Fibroblast of upper back skin (primary cell): ENCODE measurements at regions not wholly inside any gene's neighbourhood (a gene's known extent, or its start where the extent isn't known, plus 50 kb on each side); places are given as distances from the start of the nearest gene placed in this dataset.
A peak's percentile ranks its signal among the peaks of the same experiment; 100 is the strongest.
"Not testable (repeated sequence)": the region's sequence is repeated elsewhere in the genome, so short reads cannot be mapped to it uniquely, and the experiment has no call there.

Experiments used
- DNase-seq: peaks from one replicate; pipeline ENCODE4 v3.0.0-alpha.2; 2013

DNA sequence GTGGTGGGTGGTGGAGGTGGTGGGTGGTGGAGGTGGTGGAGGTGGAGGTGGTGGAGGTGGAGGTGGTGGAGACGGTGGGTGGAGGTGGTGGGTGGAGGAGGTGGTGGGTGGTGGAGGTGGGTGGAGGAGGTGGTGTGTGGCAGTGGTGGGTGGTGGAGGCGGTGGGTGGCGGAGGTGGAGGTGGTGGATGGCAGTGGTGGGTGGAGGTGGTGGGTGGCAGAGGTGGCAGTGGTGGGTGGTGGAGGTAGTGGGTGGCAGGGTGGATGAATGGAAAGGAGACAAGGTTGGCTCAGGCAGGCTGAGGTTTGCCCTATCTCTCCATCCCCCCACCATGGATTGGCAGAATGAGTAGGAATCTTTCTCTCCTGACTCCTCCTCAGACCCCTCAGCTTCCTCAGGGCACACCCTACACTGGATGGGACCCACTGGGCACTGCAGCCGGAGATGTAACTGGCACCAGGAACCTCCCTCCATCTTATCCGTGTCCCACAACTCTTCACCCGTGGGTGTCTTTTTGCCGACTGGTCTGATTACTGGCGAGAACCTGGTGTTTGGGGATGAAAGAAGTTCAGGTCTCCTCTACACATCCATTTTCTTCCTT, 166.3 kb downstream of the C9orf50 start:
- DNase-seq: no peak

DNA sequence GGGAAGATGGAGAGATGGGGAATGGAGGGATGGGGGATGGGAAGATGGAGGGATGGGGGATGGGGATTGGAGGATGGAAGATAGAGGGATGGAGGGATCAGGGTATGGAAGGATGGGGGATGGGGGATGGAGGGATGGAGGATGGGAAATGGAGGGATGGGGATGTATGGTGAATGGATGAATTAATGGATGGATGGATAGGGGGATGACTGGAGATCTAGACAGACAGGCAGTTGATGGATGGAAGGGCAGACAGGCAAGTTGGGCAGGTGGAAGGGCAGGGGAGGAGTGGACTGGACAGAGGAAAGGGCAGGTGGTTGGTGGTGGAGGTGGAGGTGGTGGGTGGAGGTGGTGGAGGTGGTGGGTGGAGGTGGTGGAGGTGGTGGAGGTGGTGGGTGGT, 167.2 kb downstream of the C9orf50 start:
- DNase-seq: no peak

DNA sequence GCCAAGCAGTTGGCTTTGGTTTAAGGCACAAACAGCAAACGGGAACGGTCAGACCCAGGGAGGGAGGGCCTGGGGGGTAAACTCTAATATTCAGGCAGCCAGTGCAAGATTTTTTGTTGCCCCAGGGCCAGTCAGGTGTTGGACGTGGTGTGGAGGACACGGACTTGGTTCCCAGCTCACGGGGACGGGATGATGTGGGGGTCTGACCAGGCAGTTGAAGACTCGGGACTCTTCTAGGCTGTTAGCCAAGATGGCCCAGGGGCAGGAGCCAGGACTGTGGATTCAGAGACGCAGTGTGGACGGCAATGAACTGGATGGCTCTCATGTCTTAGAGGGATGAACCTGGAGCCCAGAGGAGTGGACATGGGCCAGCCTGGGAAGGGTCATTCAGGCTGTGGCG, 169.2 kb downstream of the C9orf50 start:
- DNase-seq: no peak

DNA sequence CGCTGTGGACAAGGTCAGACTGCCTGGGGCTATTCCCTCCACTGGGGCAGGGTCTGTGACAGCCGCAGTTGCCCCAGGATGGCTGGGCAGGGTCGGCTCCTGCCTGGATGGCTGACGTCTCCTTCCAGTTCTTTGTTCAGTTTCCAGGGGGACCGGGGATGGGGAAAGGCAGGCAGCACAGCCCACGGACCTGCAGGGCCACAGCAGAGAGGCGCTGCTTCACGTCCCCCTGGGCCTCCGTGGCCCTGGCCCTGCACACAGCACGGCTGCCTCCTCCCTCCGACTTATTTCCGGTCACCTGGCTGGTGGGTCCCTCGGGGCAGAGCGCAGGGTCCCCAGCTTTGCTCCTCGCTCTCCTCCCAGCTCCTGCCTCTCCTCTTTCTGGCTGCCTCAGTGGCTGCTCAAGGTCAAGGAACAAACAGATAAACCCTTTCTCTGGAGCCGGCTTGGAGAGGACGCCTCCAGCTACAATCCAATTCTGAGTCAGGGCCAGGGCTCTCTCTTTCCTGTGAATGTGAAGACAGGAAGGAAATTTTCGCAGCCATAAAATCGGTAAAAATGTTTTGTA, 169.7 kb downstream of the C9orf50 start:
- no peak for DNase-seq

DNA sequence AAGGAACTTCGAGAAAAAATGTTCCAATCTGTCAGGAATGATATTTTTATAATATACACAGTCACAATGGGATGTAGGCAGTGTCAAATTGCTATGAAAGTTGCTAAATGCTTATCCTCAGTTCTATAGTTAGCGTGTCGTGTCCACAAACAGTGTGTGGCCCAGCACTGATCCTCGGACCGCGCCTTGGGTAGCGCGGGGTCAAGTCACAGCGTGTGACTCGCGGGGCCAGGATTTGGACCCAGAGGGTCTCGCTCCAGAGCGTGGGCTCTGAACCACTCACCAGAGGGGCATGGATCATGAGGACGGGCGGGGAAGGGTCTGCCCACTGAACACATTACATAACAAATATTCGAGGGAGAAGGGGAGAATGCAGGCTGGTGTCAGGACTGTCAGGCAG, 171.8 kb downstream of the C9orf50 start:
- no peak for DNase-seq

DNA sequence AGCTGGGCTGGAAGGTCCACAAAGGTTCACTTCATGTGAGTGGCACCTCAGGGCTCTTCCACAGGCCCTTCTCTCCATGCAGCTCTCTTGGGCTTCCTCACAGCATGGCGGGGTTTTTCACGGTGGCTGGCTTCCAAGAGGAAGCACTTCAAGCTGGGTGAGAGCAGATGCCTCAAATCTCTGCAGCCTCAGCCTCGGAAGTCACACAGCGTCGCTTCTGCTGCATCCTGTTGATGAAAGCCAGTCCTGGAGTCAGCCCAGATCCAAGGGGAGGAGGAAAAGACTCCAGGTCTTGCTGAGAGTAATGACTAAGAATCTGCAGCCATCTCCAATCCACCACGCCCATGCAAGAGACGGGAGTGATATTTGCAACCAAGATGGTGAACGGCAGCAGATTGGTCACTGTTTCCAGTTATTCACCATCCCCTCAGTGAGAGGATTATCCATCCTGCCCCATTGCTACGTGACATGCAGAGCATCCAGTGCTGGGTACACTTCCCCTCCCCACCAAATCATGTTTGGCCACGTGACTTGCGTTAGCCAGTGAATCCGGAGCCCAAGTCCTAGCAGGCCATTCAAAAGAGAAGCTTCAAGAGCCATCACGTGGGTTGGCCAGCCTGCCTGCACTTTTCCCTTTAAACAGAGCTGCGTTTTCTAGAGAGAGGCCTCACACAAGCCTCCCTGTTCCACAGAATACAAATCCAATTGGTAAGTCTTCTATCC, 173.9 kb downstream of the C9orf50 start:
- DNase-seq: no peak

DNA sequence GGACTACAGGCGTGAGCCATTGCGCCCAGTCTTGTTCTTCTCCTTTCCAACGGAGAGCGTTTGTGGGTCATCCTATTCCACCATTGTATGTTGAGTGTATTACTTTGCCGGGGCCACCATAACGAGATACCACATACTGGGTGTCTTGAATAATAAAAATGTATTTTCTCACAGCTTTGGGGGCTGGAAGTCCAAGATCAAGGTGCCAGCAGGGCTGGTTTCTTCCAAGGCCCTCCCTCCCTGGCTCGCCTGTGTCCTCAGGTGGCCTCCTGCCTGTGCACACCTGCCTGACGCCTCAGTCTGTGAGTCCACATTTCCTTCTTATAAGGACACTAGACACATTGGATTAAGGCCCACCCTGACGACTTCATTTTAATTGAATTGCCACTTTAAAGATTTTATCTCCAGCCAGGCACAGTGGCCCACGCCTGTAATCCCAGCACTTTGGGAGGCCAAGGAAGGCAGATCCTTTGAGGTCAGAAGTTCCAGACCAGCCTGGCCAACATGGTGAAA, 175.1 kb downstream of the C9orf50 start:
- no peak for DNase-seq

DNA sequence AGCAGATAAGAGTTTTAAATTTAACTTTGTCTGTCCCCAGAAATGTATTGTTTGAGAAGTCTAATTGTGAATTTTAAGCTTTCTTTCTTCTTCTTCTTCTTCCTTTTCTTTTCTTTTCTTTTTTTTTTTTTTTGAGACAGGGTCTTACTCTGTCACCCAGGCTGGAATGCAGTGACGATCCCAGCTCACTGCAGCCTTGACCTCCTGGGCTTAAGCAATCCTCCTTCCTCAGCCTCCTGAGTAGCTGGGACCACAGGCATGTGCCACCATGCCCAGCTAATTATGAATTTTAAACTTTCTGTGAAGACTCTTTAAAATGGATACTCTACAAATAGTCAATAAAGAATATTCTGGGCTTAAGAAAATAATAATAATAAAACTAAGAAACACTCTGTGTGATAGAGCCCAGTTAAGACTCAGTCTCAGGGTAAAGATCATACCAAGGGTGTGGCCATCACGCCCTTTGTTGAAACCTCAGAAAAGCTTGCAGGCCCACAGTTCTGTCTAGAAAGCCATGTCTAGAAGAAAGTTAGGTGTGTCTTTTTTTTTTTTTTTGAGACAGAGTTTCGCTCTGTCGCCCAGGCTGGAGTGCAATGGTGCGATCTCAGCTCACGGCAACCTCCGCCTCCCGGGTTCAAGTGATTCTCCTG, 177.3 kb downstream of the C9orf50 start:
- DNase-seq: not testable (repeated sequence)

DNA sequence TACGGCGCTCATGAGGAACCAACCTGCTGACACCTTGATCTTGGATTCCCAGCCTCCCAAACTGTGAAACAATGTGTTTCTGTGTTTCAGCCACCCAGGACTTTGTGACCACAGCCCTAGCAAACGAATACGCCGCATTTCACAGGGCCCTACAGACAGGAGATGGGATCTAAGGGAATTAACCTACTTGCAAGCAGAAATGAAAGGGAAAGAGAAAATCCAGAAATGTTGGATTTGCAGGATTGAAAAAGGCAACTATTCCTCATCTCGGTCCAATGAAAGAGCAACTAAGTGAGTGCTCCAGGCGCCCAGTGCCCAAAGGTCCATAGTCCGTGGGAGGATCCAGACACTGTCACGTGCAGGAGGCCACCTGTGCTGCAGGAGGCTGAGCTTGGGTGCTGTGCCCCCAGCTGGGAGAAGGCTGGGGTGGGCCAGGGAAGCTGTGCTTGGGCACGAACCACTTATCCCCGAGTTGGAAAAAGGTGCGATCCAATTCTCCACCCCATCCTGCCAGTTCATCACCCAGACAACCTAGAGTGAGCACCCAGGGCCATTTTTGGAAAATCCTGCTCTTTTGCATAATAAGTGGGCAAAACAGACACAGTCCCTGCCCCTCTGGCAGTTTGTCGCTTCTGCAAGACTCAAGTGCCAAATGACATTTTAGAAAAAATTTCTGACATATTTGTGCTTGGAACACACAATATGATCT, 177.9 kb downstream of the C9orf50 start:
- no peak for DNase-seq

DNA sequence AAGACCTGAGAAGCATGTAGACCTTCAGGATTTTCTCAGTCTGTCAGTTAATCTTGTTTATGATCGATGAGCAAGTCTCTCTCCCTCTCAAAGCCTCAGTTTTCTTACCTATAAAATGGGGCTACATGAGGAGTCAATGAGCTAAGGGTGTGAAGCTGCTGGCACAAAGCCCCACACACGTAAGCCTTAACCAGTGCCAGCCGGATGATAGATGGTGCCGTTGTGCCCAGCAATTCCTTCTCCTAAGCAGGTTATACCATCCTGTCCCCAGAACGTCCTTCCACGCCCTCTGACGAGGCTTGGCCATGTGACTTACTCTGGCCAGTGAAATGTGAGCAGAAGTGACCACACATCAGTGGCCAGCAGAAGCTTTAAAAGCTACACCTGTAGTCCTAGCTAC, 179.0 kb downstream of the C9orf50 start:
- DNase-seq: no peak

DNA sequence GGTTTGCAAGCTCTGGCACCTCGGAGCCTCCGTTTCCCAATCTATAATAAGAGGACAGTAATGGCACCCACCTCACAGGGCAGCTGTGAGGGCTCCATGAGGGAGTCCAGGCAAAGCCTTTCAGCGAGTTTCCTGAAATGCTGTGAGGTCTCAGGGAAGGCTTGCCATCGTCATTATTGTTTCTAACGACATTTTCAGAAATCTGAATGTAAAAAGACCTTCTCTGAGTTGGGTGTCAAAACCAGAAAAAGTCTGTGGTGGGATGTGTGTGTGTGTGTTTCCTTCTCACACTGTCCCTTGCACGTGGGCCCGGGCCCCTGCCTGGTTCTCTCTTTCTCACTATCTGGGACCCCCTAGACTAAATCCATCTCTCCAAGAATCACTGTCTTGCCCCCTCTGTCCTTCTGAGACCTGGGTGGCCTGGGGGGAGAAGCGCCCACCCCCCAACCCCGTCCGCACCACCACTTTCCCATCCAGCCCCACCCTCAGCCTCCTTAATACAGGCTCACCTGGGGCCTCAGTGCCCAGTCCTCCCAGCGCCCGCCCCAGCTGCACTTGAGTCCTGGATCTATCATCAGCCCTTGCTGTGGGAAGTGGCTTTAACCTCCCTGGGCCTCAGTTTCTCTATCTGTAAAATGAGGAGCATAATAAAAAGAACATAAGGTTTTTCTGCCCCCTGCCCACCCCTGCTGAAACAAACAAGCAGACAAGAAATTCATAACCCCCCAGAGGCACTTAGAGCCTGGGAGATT, 180.3 kb downstream of the C9orf50 start:
- no peak for DNase-seq

DNA sequence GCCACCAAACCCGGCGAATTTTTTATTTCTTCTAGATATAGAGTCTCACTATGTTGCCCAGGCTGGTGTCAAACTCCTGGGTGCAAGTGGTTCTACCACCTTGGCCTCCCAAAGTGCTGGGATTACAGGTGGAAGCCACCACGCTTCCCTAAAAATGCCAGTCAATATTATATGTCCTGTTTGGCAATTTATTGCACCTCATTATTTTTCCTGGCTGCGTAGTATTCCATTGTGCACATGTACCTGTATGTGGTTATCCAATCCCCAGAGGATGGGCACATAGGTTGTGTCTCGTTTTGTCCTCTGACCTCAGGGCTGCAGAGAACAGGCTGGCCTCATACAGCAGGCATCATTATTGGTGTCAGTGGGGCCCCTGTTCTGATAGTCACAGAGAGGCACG, 181.7 kb downstream of the C9orf50 start:
- DNase-seq: no peak

DNA sequence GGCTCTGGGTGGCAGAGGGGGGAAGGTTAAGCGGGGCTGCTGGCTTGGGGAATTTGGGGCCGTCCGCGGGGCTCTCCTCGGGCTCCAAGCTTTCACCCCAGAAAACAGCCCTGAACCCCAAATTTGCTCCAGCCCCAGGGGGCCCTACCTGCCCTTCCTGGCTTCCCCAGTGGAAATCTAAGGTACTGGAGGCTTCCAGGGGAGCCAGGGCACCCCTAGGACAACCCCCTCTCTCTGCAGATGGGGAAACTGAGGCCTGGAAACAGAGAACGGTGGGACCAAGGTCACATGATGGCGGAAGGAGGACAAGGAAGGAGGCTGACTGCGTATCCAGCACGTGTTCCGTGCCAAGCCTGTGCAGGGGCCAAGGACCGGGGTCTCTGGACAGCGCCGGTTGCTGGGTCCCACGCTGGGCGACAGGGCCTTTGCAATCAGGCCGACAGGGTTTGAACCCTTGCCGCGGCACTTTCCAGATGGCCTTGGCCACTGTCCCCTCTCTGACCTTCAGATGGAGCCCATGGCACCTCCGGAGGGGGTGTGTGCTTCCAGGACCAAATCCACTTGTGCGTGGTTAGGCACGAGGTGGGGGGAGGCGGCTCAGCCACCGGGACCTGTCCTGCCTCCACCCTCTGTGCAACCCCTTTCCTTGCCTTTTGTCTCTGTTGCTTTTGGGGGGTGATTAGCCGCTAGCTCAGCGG, 183.1 kb downstream of the C9orf50 start:
- no peak for DNase-seq

DNA sequence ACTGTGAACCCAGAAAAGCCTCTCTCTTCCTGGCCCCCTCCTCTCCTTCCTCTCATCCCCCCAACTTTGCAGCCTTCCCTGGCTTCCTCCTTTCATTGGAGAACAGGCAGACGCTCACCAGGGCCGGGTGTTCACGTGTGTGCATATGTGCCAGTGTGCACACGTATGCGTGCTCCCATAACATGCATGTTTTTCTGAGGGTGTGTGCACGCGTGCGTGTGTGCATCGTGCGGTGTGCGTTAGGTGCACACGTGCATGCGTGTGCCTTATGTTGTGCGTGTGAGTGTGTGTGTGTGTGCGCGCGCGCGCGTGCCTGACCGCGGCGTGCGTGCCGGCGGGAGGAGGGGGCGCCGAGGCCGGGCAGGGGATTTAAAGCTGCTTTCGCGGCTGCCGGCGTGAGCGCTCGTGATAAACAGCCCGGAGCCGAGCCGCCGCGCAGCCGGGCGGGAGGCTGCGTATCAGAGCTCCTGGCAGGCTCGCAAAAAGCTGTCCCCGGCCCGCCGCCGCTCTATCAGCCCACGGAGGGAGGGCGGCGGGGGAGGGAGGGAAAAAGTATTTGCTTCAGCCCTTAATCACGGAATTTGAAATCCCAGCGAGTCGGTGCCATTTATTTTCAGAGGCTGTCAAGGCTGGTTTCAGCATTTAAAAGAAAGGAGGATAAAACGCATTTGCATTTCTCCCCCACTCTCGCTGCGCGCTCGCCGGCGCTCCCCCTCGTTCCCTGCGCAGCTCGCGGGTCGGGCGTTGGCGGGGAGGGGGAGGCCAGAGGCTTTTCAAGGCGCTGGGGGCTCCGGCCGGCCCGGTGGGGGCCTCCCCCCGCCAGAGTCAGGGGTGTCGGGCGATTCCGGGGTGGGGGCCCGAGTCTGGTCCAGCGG, 183.9 kb downstream of the C9orf50 start:
- peak; percentile 74 for DNase-seq

DNA sequence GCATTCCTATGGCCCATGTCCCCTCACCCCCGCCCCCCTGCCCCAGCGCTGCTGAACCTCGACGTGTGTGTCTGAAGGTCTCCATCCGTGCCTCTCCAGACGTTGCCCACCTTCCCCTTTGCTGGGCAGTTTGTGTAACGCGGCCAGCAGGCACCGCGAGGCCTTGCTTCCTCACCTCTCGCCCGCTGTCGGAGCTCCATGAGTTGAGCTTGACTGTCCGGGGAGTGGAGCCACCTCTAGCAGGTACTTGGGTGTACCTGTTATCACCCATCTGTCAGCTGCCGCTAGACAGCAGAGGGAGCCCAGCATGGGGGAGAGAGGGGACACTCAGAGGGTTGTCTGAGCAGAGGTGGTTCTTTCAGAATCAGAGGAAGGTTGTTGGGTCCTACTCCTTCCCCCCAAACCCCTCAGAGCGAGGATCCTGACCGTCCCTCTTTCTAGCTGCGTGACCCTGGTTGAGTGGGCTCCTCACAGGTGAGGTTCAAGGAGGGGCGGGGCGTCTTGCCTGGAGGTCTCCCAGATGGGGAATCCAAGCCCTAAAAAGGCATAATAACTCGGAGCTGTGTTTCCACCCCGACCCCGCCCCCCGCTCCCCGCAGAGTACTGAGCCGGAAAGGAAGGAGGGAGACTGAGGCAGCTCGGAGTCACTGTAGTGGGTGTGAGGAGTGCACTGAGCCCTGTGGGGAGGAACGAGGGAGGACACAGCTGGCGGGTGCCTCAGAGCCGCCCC, 184.7 kb downstream of the C9orf50 start:
- DNase-seq: no peak

DNA sequence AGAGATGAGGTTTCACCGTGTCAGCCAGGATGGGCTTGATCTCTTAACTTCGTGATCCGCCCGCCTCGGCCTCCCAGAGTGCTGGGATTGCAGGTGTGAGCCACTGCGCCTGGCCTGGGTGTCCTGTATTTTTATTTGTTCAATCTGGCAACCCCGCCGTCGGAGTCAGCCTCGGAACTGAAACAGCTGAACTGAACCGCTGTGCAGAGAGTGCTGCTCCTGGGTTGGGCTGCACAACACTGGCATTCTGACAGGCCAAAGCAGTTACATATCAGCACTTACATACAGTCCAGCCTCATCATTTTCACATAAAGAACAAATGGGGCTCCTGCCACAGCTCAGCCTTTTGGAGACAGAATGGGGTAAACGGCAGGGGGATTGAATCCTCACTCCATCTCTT, 185.6 kb downstream of the C9orf50 start:
- no peak for DNase-seq

DNA sequence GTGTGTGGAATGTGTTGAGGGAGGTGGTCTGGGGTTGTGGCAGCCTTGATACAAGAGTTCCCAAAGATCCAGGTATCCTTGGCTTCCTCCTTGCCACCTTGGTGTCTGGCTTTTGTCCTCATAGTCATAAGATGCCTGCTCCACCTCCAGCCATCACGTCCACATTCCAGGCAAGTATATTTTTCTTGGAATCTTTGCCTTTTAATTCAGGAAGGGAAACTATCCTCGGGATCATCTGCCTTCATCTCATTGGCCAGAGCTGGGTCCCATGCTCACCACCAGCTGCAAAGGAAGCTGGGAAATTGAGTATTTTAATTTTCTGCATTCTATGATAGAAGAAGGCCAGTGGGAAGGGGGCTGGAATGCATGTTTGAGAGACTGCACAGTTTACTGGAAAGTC, 186.7 kb downstream of the C9orf50 start:
- no peak for DNase-seq

DNA sequence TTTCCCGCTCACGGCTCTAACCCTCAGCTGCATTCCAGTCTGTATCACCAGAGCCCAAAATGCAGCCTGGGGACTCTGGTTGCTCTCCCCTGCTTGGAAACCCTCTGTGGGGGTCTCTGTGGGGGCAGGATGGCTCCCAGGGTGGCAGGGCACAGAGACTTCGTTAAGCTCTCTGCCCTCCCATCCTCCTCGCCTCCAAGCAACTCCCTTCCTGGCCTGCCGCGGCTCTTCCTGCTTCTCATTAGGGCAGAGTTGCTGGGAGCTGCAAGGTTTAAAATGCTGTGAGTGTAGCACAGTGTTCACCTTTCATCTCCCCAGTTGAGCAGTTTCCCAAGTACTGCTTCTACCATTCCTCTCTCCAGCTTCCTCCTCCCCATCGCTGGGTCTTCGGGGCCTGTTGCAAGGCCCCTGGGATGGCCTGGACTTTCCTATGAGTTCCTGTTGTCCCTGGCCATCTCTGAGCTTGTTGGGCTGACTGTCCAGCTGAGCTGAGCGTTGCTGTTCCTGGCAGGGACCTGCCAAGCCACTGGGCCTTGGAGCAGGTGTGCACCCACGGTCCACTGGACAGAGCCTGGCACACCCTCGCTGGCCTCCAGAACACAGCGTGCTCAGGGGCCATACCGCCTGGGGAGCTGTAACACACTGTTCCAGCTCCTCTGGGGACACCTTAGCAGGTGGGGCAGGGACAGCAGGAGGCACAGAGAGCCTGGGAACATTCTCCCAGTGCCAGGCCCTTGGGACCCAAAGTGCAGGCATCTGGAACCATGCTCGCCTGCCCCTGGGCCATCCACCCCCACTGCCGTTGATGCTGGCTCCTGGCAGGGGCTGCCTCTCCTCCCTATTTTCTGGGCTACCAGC, 188.4 kb downstream of the C9orf50 start:
- no peak for DNase-seq
